GM12864 (cell line): ENCODE measurements at regions not wholly inside any gene's neighbourhood (a gene's known extent, or its start where the extent isn't known, plus 50 kb on each side); places are given as distances from the start of the nearest gene placed in this dataset.

Experiments used
- DNase-seq: peaks from one replicate; pipeline ENCODE4 v3.0.0-alpha.2; 2011; ENCODE audit warnings: low read depth
- H3K4me3 ChIP-seq: 2 replicates; pipeline ENCODE4 v1.5.1; 2011; ENCODE audit warnings: mild to moderate bottlenecking, low read depth, low read length, control low read depth
- TF ChIP-seq, protein P1 (sequence below): IDR thresholded peaks from 2 replicates; pipeline ENCODE4 v1.5.1; 2011; ENCODE audit warnings: low read depth, mild to moderate bottlenecking, moderate library complexity, low read length, control low read depth, inconsistent platforms; ENCODE audit errors: missing control alignments

DNA sequence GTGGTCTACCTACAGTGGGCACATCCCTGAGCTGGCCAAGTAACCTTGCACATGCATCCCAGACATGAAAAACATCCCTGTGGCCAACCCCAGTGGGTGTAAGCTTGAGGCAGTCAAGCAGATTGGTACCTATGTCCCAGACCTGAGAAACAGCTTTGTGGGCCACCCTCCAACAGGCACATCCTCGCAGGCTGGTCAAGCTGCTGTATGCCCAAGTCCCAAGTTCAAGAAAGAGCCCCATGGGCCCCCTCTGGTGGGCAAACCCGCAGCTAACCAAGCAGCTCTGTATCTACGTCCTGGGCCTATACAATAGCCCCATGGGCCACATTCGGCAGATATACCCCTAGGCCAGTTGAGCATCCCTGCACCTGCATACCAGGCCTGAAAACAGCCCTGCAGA, 186.3 kb upstream of the GPR149 start:
- H3K4me3 ChIP-seq: no peak overlapping the region
- TF ChIP-seq, protein P1, sequence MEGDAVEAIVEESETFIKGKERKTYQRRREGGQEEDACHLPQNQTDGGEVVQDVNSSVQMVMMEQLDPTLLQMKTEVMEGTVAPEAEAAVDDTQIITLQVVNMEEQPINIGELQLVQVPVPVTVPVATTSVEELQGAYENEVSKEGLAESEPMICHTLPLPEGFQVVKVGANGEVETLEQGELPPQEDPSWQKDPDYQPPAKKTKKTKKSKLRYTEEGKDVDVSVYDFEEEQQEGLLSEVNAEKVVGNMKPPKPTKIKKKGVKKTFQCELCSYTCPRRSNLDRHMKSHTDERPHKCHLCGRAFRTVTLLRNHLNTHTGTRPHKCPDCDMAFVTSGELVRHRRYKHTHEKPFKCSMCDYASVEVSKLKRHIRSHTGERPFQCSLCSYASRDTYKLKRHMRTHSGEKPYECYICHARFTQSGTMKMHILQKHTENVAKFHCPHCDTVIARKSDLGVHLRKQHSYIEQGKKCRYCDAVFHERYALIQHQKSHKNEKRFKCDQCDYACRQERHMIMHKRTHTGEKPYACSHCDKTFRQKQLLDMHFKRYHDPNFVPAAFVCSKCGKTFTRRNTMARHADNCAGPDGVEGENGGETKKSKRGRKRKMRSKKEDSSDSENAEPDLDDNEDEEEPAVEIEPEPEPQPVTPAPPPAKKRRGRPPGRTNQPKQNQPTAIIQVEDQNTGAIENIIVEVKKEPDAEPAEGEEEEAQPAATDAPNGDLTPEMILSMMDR: no peak
- no peak for DNase-seq

GRCh38 chr3:154615471-154615870, 185.5 kb upstream of the GPR149 start:
- DNase-seq: no peak
- TF ChIP-seq, protein P1: no peak

DNA sequence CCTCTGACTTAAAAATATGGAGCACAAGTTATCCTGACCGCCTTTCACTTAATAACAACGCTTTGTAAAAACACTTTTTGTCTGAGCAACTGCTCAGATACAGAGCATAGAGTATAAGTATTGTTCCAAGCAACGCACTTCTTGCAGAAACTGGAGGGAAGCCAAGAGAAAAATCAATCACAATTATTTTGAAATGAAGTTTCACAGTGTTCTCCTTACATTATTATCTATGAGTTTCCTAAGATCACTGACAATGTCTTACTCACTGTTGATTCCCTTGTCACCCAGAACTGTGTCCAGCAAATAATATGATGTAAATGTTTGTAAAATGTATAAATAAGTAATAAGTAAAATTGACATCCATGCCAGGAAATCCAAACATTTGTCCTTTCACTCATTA, 184.6 kb upstream of the GPR149 start:
- TF ChIP-seq, protein P1: no peak
- DNase-seq: no peak
- H3K4me3 ChIP-seq: no peak overlapping the region

More at GRCh38 chr3:154615471-154615870, 185.5 kb upstream of the GPR149 start:
- H3K4me3 ChIP-seq: no peak overlapping the region

GRCh38 chr3:154614078-154614477, 184.1 kb upstream of the GPR149 start:
- no peak for DNase-seq
- H3K4me3 ChIP-seq: no peak overlapping the region
- TF ChIP-seq, protein P1: no peak

- no peak for DNase-seq
- H3K4me3 ChIP-seq: no peak overlapping the region
- TF ChIP-seq, protein P1: no peak
Measured at GRCh38 chr3:154602241-154602640, 172.3 kb upstream of the GPR149 start.

DNA sequence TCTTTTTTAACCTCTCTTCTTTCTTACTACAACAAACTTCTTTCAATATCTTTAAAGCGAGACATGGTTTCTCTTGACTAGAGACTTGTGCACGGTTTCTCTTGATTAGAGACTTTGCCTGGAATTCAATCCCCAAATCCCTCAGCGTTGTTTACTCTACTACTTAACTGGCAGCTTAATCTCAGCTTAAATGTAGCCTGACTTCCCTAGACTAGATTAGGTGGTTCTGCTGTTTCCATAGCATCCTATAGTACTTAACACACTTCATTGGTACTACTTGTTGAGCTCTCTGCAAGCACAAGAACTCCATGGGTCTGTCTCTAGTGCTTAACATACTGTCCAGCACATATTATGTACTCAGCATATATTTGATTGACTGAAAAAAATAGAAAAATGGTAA, 168.2 kb upstream of the GPR149 start:
- H3K4me3 ChIP-seq: no peak overlapping the region
- TF ChIP-seq, protein P1: no peak
- DNase-seq: no peak

DNA sequence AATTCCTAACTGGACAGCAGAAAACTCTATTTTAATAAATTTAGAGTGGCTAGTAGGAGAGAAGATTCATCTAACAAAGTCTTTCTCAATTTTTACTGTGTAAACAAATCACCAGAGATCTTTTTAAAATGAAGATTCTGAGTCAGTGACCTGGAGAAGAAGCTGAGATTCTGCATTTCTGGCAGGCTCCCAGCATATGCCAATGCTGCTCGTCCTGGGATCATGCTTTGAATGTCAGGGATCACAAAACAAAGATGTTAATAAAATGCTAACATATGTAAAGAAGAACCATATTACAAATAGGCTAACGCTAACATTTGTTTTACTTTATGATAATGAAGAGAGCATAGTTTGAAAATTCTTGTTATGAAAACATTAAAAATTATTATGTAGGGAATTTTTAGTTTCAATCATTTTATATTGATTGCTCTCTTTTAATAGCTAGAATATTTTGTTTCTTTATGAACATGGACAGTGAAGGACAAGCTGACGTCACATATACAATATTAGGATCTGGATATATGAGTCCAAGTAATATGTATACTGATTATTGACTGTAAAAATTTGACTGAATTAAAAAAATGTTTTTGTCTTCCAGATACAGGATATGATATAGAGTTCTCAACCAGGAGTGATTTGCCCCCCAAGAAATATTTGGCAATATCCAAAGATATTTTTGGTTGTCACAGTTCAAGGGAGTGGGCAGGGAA, 160.8 kb upstream of the GPR149 start:
- DNase-seq: no peak
- TF ChIP-seq, protein P1: no peak
- no peak overlapping the region for H3K4me3 ChIP-seq
